ENCODE measurements at regions not wholly inside any gene's neighbourhood (a gene's known extent, or its start where the extent isn't known, plus 50 kb on each side); places are given as distances from the start of the nearest gene placed in this dataset.

DNA sequence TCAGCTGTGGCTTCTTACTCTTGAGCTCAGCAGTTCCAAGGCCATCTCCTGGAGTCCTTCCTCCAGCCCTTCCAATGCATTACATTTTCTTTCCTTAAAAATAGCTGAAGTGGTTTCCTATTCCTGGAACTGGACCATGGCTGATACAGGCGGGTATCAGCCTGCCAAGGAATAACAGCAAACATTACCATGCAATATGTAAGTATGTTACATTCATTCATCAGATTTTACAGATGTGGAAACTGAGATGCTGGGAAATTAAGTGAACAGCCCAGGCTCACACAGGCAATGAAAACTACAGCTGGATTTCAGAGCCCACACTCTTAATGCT, 100.4 kb downstream of the NRN1 start:
- TF ChIP-seq, protein P1, sequence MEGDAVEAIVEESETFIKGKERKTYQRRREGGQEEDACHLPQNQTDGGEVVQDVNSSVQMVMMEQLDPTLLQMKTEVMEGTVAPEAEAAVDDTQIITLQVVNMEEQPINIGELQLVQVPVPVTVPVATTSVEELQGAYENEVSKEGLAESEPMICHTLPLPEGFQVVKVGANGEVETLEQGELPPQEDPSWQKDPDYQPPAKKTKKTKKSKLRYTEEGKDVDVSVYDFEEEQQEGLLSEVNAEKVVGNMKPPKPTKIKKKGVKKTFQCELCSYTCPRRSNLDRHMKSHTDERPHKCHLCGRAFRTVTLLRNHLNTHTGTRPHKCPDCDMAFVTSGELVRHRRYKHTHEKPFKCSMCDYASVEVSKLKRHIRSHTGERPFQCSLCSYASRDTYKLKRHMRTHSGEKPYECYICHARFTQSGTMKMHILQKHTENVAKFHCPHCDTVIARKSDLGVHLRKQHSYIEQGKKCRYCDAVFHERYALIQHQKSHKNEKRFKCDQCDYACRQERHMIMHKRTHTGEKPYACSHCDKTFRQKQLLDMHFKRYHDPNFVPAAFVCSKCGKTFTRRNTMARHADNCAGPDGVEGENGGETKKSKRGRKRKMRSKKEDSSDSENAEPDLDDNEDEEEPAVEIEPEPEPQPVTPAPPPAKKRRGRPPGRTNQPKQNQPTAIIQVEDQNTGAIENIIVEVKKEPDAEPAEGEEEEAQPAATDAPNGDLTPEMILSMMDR (IDR thresholded peaks at IDR 0.05), result no peak
- TF ChIP-seq POLR2AphosphoS5 (IDR thresholded peaks at IDR 0.05) (no peak), POLR2A (IDR thresholded peaks at IDR 0.05) (no peak)
